Activated B cell treated with CpG ODN at 0.5 μM for 24 hours (primary cell): ENCODE measurements at regions not wholly inside any gene's neighbourhood (a gene's known extent, or its start where the extent isn't known, plus 50 kb on each side); places are given as distances from the start of the nearest gene placed in this dataset.
"Not testable (repeated sequence)": the region's sequence is repeated elsewhere in the genome, so short reads cannot be mapped to it uniquely, and the experiment has no call there.

Experiments used
- ATAC-seq: fragments of 200-7000 bp; cut with Tn5 transposase; one replicate; pipeline ENCODE4 v1.10.0; 2021; ENCODE audit warnings: low read depth, mild to moderate bottlenecking, moderate library complexity
- CTCF ChIA-PET: fragments of 350-600 bp; sonication (Branson Sonifier 250); formaldehyde crosslinking; loops from one replicate; lab custom pipeline; 2021; ENCODE audit warnings: antibody characterized with exemption; lab: Charles Lee
- POLR2A ChIA-PET: fragments of 350-600 bp; sonication (Branson Sonifier 250); formaldehyde crosslinking; loops from one replicate; lab custom pipeline; 2021; ENCODE audit warnings: antibody characterized with exemption; lab: Charles Lee
- DNase-seq: peaks from one replicate; pipeline ENCODE4 v3.0.0; 2022
- H3K27ac Mint-ChIP-seq: one replicate; pipeline ENCODE4 v1.8.0; 2020; ENCODE audit warnings: mixed read lengths
- H3K27me3 Mint-ChIP-seq: one replicate; pipeline ENCODE4 v1.8.0; 2021; ENCODE audit warnings: mixed read lengths
- H3K36me3 Mint-ChIP-seq: one replicate; pipeline ENCODE4 v1.8.0; 2021; ENCODE audit warnings: low read depth, mixed read lengths
- H3K4me1 Mint-ChIP-seq: one replicate; pipeline ENCODE4 v1.8.0; 2021; ENCODE audit warnings: mixed read lengths
- H3K4me3 Mint-ChIP-seq: one replicate; pipeline ENCODE4 v1.8.0; 2020; ENCODE audit warnings: mild to moderate bottlenecking, mixed read lengths
- H3K9me3 Mint-ChIP-seq: one replicate; pipeline ENCODE4 v1.8.0; 2020; ENCODE audit warnings: mixed read lengths
- CTCF ChIP-seq: fragments of 200-600 bp; IDR thresholded peaks from one replicate; pipeline ENCODE4 v1.8.0; 2022; ENCODE audit warnings: antibody characterized with exemption, mild to moderate bottlenecking
- intact Hi-C: fragments of 100-400 bp; cut with micrococcal nuclease; formaldehyde crosslinking; loops from one replicate; pipeline ENCODE4 v1.15.1; 2024

- no peaks in the 10 kb centered on the region for H3K36me3 Mint-ChIP-seq
- TF ChIP-seq CTCF = no peak
- CTCF ChIA-PET = no interaction called here
- H3K4me1 Mint-ChIP-seq = no peaks in the 10 kb centered on the region
- no peak overlapping the region for H3K27ac Mint-ChIP-seq
- no peaks in the 10 kb centered on the region for H3K9me3 Mint-ChIP-seq
- DNase-seq = no peak
- peaks cover 3% of the 10 kb centered on the region for H3K27me3 Mint-ChIP-seq
- intact Hi-C loops = no loop called here
- ATAC-seq = no peak
- POLR2A ChIA-PET = no interaction called here
- no peak overlapping the region for H3K4me3 Mint-ChIP-seq
These were observed 239.6 kb downstream of the SKIDA1 start for GRCh38 chr10:21285742-21286331.

GRCh38 chr10:21285207-21285606 is 240.3 kb downstream of the SKIDA1 start:
- Mint-ChIP-seq H3K9me3 (no peaks in the 10 kb centered on the region), H3K27me3 (no peaks in the 10 kb centered on the region), H3K4me3 (no peak overlapping the region), H3K4me1 (no peaks in the 10 kb centered on the region), H3K27ac (no peak overlapping the region), H3K36me3 (no peaks in the 10 kb centered on the region)
- TF ChIP-seq CTCF = no peak
- no peak for DNase-seq
- intact Hi-C loops = no loop called here
- CTCF ChIA-PET = no interaction called here
- POLR2A ChIA-PET = no interaction called here
- ATAC-seq = no peak

GRCh38 chr10:21284301-21284700 is 241.2 kb downstream of the SKIDA1 start:
- H3K36me3 Mint-ChIP-seq = no peaks in the 10 kb centered on the region

GRCh38 chr10:21283053-21283452 is 242.4 kb downstream of the SKIDA1 start:
- H3K27me3 Mint-ChIP-seq, intact Hi-C loops: not testable (repeated sequence)

More at GRCh38 chr10:21284301-21284700, 241.2 kb downstream of the SKIDA1 start:
- DNase-seq (no peak), ATAC-seq (no peak)
- no peak overlapping the region for H3K27ac Mint-ChIP-seq
- no peak overlapping the region for H3K4me3 Mint-ChIP-seq
- no peaks in the 10 kb centered on the region for H3K9me3 Mint-ChIP-seq
- no peaks in the 10 kb centered on the region for H3K27me3 Mint-ChIP-seq
- no peaks in the 10 kb centered on the region for H3K4me1 Mint-ChIP-seq
- no peak for TF ChIP-seq CTCF
- intact Hi-C loops = no loop called here
- CTCF ChIA-PET = no interaction called here
- POLR2A ChIA-PET = no interaction called here

GRCh38 chr10:21281765-21282484 is 243.6 kb downstream of the SKIDA1 start:
- Mint-ChIP-seq H3K4me3 (no peak overlapping the region), H3K9me3 (no peaks in the 10 kb centered on the region), H3K27me3 (peaks cover 1% of the 10 kb centered on the region), H3K27ac (no peak overlapping the region), H3K4me1 (no peaks in the 10 kb centered on the region), H3K36me3 (no peaks in the 10 kb centered on the region)
- intact Hi-C loops = no loop called here
- ChIA-PET CTCF (no interaction called here), POLR2A (no interaction called here)
- no peak for TF ChIP-seq CTCF
- DNase-seq (no peak), ATAC-seq (no peak)

More at GRCh38 chr10:21283053-21283452, 242.4 kb downstream of the SKIDA1 start:
- H3K4me3 Mint-ChIP-seq, H3K4me1 Mint-ChIP-seq, CTCF ChIA-PET, DNase-seq, POLR2A ChIA-PET, H3K27ac Mint-ChIP-seq, H3K36me3 Mint-ChIP-seq, ATAC-seq, H3K9me3 Mint-ChIP-seq: not testable (repeated sequence)
